ENCODE measurements at regions not wholly inside any gene's neighbourhood (a gene's known extent, or its start where the extent isn't known, plus 50 kb on each side); places are given as distances from the start of the nearest gene placed in this dataset.

DNA sequence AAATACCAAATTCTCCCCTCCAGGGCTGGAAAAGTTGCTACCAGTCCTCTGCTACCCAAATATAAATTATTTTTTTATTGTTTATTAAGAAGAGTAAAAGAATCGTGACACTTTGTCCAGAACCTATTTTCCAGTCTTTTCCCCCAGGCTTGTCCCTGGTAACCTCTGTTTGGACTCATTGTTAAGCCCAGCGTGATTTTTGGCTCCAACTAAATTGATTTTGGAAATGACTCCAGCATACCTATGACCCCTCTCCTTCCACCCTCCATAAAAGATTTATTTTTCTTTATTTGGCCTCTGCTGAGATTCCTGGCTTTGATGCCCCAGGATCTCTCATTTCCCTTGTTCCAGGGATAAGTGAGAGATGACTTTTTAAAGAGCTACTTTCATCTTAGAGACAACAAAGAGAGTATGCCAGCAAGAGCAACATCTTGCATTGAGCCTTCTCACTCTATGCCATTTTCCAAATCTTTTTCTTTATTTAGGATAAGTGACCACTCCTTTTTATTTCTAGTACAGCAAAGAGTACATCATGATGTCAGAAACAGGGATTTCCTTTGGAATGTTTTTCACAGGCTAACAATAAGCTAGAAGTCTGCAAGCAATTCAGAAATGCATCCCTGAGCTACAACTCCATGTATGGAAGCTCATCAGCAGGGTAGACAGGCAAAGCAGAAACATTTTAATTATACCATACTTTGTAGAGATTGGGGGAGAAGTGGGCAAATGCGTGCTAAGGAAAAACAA is 75.8 kb downstream of the DAD1 start:
- no peak for DNase-seq (ENCODE audit: low read depth)

DNA sequence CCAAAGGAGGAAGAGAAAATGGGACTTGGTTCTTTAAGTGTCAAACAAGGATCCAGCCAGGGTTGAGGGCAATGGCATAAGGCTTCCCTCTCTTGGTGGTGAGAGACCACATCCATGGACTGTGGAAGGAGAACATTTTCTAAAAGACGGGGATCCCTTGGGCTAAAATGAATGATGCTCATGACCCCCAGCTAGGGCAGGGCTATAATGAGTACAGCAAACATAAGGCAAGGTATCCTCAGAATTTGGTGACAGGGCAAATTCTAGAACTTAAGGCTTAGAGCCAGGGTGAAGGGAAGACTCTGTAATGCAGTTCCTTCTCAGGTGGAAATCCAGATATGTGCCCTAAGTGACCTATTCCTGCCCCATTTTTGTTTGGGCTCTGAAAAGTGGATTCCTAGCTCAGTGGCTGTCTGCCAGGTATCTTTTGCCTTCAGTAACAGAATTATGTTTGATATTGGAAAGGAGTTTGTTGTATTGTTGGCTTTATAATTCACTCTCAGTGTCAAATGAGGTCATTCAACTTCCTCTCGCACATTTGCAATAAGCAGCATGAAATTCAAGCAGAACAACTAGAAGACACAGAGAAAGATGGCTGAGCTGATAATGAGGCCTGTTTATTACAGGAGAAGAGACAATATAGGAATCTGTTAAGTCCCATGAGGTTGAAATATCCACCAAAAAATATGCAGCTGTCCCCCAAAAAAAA is 76.8 kb downstream of the DAD1 start:
- no peak for DNase-seq (ENCODE audit: low read depth)

DNA sequence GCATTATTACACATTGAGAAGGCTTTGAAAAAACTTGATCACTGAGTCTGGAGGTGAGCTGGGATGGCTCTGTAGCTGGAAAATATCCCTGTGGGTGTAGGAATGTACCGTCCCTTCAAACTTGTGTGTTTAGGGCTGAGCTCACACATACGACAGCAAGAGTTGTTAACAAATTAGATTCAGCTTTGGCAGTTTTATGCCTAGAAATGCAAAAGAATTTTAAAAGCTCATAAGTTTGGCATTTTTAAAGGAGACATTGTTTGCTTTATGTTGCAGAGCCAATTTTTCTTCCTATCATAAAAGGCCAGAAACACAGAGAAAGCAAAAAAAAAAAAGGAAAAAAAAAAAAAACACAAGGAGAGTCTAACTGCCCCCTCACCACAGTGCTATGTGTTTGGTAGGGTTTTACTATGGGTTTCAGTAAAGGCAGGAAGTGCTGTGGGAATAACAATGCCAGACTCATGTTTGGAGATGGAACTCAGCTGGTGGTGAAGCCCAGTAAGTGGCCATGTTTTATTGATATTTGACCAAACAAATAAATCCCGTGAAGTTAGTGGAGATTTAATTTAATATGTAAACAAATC is 78.4 kb downstream of the DAD1 start:
- DNase-seq (ENCODE audit: low read depth), result no peak

DNA sequence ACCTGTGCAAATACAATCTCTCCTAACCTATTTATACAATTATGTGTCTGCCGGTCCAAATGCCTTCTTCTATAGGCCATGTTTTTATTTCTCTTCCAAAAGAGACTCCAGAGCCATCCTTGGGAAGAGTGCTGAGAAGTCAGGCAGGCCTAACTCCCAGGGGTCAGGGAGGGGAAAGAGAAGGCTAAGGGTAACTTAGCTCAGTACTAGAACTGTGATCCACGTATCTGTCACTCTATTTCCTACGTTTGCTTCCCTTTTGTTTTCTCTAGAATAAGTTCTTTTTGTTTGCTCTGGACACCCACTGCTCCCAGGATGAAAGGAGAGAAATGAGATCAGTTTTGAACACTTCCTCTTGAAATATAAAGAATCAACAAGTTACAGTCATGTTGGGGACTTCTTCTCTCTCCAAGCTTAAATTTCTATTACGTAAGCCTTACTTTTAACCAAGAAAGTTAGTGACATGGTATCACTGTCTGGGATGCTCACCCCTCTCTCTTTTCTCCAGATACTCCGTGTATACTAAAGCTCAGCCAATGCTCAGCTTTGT is 79.2 kb downstream of the DAD1 start:
- DNase-seq (ENCODE audit: low read depth), result no peak

DNA sequence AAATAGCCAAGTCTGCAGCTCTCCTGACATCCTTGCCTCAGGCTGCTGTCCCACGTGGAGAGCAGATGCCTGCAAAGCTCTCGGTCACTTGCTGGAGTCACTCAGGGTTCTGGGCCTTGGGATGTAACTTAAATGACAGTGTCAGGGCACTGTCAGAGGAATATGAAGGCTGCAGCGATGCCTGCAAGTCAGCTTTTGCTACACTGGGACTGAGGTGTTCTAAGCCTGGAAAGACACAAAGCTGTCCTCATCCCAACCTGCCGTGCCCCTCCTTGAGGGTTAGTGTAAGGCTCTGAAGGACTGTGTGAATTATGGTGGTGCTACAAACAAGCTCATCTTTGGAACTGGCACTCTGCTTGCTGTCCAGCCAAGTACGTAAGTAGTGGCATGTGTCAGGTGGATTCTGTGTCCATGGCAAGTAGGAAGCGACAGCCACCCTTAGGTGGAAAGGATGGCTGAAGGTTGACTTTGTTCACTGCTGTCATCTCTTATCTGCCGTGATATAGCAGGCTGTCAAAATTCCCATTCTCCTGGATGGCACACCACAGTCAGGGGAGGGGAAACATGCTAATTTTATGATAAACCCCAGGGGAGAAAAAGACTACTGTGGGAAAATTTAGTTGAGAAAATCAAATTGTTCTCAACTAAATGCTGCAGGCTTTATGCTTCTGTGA is 79.9 kb downstream of the DAD1 start:
- DNase-seq (ENCODE audit: low read depth), result no peak

DNA sequence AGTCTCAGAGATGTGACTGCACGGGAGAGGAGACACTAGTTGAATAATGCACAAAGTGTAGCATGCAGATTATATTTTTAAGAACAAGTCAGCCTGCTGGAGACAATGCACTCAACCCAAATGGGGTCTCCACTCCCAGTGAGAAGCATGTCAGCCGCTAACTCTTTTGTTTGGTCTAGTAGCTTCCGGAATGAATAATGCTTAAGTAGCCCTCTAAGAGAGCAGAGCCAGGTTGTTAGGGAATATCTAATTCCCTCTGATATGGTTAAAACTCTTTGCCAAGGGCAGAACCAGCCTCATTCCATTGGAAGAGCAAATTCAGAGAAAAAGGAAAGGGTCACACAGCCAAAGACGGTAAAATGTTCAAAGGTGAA is 80.4 kb downstream of the DAD1 start:
- no peak for DNase-seq (ENCODE audit: low read depth)

DNA sequence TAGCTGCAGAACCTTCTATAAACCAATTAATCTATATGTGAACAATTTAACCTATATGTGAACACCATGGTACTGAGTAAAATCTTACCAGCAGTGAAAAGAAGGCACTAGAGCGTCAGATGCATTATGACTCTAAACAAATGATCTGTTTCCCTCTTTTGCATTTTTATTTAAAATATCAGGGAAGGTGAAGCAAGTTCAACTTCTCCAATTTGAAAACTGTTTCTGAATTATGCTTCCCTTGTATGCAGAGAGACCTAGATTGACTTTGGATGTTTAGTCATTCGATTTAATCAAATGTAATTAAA is 80.9 kb downstream of the DAD1 start:
- no peak for DNase-seq (ENCODE audit: low read depth)

DNA sequence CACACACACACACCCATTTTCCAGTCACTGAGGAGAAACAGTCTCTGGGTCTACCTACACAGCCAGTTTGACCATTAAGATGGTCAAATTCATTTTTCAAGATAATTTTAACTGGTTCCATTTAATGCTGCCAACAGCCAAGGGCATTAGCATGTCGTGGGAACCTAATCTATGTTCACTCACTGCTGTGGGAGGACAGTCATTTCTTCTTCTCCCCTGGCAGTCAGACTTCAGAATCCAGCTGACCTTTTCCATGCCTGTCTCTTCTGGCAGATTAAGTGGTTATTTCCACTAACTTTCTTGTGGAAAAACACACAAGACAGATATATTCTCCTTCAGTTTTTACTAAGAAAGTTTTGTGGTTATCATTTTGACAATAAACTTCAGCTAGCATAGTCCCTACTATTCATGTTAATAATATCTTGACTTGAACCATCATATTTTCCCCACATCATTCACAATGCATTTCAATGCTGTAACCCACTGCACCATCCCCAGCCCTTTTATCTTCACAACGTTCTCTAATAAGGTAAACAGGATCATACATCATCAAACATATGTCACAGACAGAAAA is 82.2 kb downstream of the DAD1 start:
- DNase-seq (ENCODE audit: low read depth), result no peak

DNA sequence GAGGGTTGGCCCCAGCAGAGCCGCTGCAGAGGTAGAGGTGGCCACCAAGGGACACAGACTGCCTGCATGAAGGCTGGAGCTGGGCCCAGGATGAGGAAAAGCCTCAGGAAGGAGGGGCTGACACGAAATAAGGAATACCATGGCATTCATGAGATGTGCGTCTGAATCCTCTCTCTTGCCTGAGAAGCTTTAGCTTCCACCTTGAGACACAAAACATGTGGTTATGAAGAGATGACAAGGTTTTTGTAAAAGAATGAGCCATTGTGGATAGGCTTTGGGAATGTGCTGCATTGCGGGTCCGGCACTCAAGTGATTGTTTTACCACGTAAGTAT is 82.7 kb downstream of the DAD1 start:
- no peak for DNase-seq (ENCODE audit: low read depth)

DNA sequence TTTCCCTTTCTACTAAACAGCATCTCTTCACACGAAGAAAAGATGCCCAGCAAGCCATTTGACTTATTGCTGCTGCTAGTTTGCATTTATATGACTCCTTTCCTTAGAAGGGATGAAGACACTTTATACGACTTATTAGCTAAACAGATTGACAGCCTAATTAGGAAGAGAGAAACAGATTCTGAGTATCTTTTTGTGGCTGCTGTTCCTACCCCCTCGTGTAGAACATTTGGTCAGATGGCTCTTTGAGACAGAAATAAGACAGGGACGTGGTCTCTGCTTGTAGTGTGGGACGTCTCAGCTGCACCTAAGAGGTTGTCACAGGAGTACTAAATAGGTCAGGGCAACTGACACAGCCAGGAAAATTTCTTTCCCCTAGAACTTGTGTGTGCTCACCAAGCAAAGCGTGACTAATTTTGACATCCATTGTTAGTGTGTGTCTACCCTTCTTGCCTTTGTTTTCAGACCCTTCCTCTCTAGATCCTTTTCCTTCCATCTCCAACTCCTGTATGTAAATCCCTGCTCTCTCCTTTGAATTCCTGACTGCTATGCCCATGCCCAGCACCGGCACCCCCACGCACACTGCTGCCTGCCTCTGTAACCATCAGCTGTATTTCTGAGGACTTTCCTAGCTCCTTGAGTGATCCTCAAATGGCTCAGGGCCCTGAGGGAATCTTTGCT is 83.2 kb downstream of the DAD1 start:
- no peak for DNase-seq (ENCODE audit: low read depth)

DNA sequence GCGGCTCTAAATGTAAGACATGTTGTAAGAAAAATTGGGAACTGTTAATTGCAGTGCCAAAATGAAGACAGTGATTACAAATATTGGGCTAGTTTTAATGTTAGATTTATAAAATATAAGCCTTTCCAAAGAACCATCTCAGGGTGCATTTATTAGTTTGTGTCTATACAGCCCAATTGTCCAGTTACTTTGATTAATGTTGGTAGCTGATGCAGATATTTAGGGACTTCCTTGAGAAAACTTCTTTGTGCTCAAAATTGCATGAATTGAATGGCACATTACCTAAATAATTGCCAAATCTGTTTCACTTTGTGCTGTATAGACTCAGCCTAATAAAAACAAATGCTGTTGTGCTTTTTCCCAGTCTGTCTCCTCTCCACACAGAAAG is 83.7 kb downstream of the DAD1 start:
- no peak for DNase-seq (ENCODE audit: low read depth)

DNA sequence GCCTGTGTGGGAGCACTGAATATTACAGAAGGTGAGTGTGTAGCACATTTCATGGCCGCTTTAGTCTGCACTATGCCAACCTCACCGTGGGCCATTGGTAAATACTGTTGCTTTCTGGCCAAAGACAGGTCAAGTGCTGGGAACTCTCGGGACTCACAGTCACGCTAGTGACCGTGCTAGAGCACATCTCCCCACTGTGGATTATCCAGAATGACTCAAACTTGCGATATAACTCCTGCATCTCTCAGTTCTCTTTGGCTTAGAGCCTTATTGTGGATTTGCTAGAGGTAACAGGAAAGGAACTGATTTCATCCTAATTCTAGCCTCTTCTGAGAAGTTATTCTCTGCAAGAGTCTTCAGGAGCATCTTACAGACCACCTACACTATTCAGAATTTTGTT is 86.5 kb downstream of the DAD1 start:
- no peak for DNase-seq (ENCODE audit: low read depth)

DNA sequence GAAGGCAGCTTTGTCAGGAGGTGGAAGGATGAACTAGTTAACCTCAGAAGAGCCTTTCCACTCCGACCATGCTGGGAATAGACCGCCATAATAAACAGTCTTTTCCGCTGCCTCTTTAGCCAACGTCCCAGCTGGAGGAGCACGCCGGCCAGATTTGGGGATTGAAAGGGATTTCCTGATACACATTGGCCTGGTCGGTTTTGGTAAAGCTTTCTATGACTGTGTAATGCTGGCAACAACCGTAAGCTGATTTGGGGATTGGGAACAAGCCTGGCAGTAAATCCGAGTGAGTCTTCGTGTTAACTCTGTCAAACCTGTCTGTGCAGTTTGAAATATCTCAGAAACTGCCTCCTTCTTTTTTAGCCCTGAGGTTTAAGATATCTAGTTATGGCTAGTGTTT is 87.0 kb downstream of the DAD1 start:
- no peak for DNase-seq (ENCODE audit: low read depth)

DNA sequence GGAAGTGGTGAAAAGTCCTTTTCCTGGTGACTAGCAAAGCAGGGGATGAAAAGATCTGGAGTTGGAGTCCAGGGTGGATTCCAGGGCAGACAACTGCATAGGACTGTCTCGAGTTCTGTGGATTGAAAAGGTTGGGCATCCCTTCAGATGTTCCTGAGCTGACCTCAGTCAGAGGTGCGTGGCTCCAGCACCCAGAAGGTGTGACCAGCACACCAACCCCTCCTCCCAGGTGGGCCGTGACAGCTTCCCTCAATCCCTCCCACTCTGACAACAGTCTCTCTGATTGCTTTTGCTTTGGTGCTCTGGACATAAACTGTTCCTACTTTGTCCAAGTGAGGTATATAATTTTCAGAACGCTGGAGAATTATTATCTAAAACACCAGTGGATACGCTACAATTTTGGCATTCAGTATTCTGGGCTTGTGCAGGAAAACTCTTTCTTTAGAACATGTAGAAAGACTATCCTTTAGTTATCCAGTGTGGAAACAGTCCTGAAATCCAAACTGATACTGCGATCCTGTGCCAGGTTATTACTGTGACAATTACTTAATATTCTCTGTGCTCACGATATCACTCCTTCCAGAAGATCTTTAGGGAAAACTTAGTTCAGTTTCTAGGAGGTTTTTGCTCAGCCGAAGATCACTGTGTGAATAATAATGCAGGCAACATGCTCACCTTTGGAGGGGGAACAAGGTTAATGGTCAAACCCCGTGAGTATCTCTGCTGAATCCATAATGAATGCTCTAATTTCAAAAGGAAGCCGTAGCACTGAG is 87.9 kb downstream of the DAD1 start:
- no peak for DNase-seq (ENCODE audit: low read depth)

DNA sequence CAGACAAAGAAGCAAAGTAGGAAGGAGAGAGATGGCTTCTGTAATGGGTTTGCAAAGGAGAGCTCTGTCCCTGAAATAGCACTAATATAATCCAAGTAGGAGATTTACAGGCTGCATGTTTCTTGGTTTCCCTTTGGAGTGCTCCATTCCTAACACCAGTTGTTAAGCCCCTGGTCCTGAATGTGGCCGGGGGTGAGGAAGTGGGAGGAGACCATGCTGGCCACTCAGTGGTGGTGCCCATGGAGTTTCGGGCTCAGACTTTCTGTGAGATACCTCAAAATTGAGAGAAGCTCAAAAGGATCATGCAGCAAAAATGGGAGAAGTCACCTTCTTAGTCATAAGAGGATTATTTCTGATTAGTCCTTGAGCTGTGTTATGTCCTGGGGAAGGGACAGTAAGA is 88.5 kb downstream of the DAD1 start:
- no peak for DNase-seq (ENCODE audit: low read depth)

DNA sequence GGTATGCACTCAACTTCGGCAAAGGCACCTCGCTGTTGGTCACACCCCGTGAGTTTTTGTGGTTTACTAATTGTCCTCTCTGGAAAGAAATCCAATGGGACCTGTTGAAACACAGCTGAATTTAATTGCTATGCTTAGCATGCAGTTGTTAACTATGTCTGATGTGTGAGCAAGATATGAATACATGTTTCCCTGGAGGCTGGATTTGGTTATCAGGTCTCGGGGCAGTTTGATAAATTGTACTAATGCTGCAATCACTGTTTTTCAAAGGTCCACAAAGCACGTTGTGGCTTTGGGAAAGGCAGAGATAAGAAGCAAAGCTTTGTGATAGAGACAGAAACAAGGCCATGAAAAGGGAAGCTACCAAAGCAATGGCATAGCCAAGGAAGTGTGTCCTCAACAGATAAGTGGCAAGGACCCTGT is 91.3 kb downstream of the DAD1 start:
- no peak for DNase-seq (ENCODE audit: low read depth)

DNA sequence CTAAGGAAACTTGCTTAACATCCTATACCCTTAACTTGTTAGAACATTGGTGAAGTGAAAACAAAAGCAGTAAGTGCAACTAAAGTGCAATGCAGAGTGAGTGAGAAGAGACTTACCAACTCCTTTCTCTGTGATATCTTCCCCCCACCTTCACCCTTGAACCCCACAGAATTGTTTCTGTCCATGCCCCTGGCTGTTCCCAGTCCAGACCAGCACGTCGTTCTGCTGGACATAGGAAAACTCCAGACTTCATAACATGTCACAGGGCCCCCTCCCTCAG is 91.9 kb downstream of the DAD1 start:
- DNase-seq (ENCODE audit: low read depth), result no peak

DNA sequence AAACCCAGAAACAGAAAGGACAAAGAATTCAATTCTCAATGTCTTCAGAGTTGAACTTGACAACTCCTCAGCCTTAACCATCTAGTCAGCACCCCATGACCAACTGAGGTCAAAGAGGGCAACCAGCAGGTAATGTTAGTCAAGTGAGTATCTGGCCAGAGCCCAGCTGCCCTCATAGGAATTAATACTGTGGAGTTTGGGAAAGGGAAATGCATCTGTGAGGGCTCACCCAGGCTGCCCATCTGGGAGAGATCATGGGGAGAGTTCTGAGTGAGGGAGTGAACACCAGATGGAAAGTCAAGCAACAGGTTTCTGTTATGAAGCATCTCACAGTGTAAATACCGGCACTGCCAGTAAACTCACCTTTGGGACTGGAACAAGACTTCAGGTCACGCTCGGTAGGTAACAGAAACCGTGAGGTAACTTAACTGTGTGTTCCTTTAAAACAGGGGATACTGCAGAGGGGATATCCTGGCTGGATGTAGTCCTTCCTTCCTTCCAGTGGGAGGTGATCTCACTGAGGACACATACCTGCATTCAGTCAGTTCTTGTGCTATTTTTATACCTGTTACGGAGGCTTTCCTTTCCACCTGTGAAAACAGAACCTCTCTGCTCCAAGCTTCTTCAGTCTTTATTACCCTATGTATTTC is 94.4 kb downstream of the DAD1 start:
- DNase-seq (ENCODE audit: low read depth), result no peak

DNA sequence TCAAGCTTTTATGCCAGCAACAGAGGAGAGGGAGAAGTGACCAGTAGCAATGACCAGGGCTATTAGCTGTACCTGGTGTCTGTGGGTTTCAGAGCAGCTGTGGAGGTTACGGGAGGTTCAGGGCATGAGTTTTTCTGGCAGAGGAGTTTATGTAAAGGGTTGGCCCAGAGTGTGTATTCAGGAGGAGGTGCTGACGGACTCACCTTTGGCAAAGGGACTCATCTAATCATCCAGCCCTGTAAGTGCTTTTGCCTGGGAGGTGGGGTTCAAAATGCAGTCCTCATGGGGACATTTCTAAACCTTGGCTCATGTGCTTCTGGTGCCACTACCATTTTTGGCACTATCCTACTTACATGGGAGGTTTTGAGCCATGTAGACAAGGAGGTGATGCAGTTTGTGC is 95.3 kb downstream of the DAD1 start:
- no peak for DNase-seq (ENCODE audit: low read depth)

DNA sequence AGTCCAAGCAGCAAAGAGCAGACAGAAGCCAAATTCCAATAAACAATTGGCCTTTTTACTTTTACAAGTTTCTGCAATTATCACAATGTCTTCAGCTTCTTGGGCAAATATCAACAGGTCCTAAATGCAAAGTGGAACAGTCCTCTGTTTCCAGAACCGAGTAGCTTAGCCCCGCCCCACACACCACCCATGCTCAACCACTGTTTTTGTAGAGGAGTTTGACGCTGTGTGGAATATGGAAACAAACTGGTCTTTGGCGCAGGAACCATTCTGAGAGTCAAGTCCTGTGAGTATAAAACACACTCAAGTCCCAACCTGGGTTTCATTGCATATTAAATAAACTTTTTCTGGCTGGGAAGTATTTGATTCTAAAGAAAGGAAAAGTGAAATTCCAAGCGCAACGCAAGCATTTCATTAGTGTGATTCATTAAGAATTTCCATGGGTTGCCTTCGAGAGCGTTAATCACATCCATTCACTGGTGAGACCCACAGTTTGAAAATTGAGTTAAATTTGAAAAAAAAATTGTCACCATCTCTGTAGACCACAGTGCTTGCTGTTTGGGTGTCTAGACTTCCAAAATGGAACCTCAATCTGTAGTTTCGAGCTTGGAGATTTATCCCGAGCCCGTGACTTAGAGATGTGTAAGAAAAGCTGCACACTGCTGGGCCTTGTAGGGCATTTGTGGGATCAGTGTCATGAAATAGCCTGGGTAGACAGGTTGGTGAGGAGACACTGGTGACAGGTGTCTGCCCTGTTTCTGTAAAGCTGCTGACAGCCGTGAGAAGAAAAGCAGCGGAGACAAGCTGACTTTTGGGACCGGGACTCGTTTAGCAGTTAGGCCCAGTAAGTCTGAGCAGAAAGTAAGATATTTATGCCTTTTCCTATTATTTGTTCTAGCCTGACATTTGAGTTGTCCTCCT is 96.1 kb downstream of the DAD1 start:
- DNase-seq (ENCODE audit: low read depth), result no peak

Measured in activated T-cell treated with anti-CD3 and anti-CD28 coated beads for 1 hour (primary cell).